SKM-1 treated with dmso at 0.1 percent for 144 hours (cell line): ENCODE measurements at regions not wholly inside any gene's neighbourhood (a gene's known extent, or its start where the extent isn't known, plus 50 kb on each side); places are given as distances from the start of the nearest gene placed in this dataset.
"Not testable (repeated sequence)": the region's sequence is repeated elsewhere in the genome, so short reads cannot be mapped to it uniquely, and the experiment has no call there.

Source experiments
- DNase-seq: peaks from one replicate; lab custom pipeline; 2025; ENCODE audit not compliant: unreplicated experiment; lab: John Stamatoyannopoulos, UW

GRCh38 chr12:47491516-47492305 is 214.1 kb downstream of the RPAP3 start:
- DNase-seq, result no peak

GRCh38 chr12:47488888-47489287 is 216.9 kb downstream of the RPAP3 start:
- no peak for DNase-seq

- DNase-seq, result no peak
Measured at GRCh38 chr12:47481041-47481440, 224.8 kb downstream of the RPAP3 start.

GRCh38 chr12:47478426-47478825 is 227.4 kb downstream of the RPAP3 start:
- DNase-seq, result no peak

GRCh38 chr12:47473091-47473490 is 232.7 kb downstream of the RPAP3 start:
- no peak for DNase-seq

GRCh38 chr12:47470349-47470748 is 235.5 kb downstream of the RPAP3 start:
- DNase-seq, result not testable (repeated sequence)

GRCh38 chr12:47463918-47464317 is 241.9 kb downstream of the RPAP3 start:
- DNase-seq, result not testable (repeated sequence)

GRCh38 chr12:47458279-47458678 is 247.6 kb downstream of the RPAP3 start:
- DNase-seq, result no peak

GRCh38 chr12:47449797-47450196 is 256.0 kb downstream of the RPAP3 start:
- DNase-seq, result no peak

GRCh38 chr12:47442310-47442709 is 263.5 kb downstream of the RPAP3 start:
- no peak for DNase-seq

- DNase-seq, result no peak
Measured at GRCh38 chr12:47441490-47441889, 264.3 kb downstream of the RPAP3 start.

- DNase-seq, result no peak
Measured at GRCh38 chr12:47438175-47438574, 267.7 kb downstream of the RPAP3 start.

- DNase-seq, result no peak
Measured at GRCh38 chr12:47437570-47437969, 268.3 kb downstream of the RPAP3 start.

GRCh38 chr12:47433876-47434275 is 272.0 kb downstream of the RPAP3 start:
- no peak for DNase-seq

- not testable (repeated sequence) for DNase-seq
Measured at GRCh38 chr12:47426678-47427309, 279.0 kb downstream of the RPAP3 start.

GRCh38 chr12:47422611-47423010 is 283.2 kb downstream of the RPAP3 start:
- DNase-seq, result no peak

GRCh38 chr12:47419497-47419896 is 286.3 kb downstream of the RPAP3 start:
- no peak for DNase-seq

- no peak for DNase-seq
Measured at GRCh38 chr12:47417955-47418354, 287.9 kb downstream of the RPAP3 start.

GRCh38 chr12:47417121-47417520 is 288.7 kb downstream of the RPAP3 start:
- no peak for DNase-seq

GRCh38 chr12:47415054-47415453 is 290.8 kb downstream of the RPAP3 start:
- DNase-seq, result no peak

- no peak for DNase-seq
Measured at GRCh38 chr12:47414511-47414910, 291.3 kb downstream of the RPAP3 start.

- DNase-seq, result no peak
Measured at GRCh38 chr12:47413806-47414205, 292.0 kb downstream of the RPAP3 start.
